ENCODE measurements at regions not wholly inside any gene's neighbourhood (a gene's known extent, or its start where the extent isn't known, plus 50 kb on each side); places are given as distances from the start of the nearest gene placed in this dataset.

GRCh38 chr15:70260580-70260979 lies 162.9 kb upstream of the TLE3 start:
- peaks cover 49% of the 10 kb centered on the region for H3K27me3 Mint-ChIP-seq (ENCODE audit: insufficient read depth)
- TF ChIP-seq CTCF (IDR thresholded peaks at IDR 0.05): no peak
- H3K4me3 Mint-ChIP-seq: no peak overlapping the region
- no peaks in the 10 kb centered on the region for H3K4me1 Mint-ChIP-seq (ENCODE audit: low read depth)
- no peak overlapping the region for H3K27ac Mint-ChIP-seq
- H3K9me3 Mint-ChIP-seq: no peaks in the 10 kb centered on the region
- DNase-seq: no peak
- no peaks in the 10 kb centered on the region for H3K36me3 Mint-ChIP-seq (ENCODE audit: low read depth)

- peaks cover 51% of the 10 kb centered on the region for H3K27me3 Mint-ChIP-seq (ENCODE audit: insufficient read depth)
- no peak for DNase-seq
- H3K4me1 Mint-ChIP-seq (ENCODE audit: low read depth): no peaks in the 10 kb centered on the region
- H3K9me3 Mint-ChIP-seq: no peaks in the 10 kb centered on the region
- H3K4me3 Mint-ChIP-seq: no peak overlapping the region
- TF ChIP-seq CTCF (IDR thresholded peaks at IDR 0.05): peak; percentile 32
- H3K36me3 Mint-ChIP-seq (ENCODE audit: low read depth): no peaks in the 10 kb centered on the region
- no peak overlapping the region for H3K27ac Mint-ChIP-seq
Measured at GRCh38 chr15:70259640-70260508, 162.2 kb upstream of the TLE3 start.

- H3K27me3 Mint-ChIP-seq (ENCODE audit: insufficient read depth): peaks cover 48% of the 10 kb centered on the region
- DNase-seq: peak; percentile 50
- no peaks in the 10 kb centered on the region for H3K36me3 Mint-ChIP-seq (ENCODE audit: low read depth)
- H3K4me1 Mint-ChIP-seq (ENCODE audit: low read depth): no peaks in the 10 kb centered on the region
- no peak overlapping the region for H3K4me3 Mint-ChIP-seq
- no peak for TF ChIP-seq CTCF (IDR thresholded peaks at IDR 0.05)
- H3K9me3 Mint-ChIP-seq: no peaks in the 10 kb centered on the region
- H3K27ac Mint-ChIP-seq: no peak overlapping the region
Measured at GRCh38 chr15:70259028-70259424, 161.3 kb upstream of the TLE3 start.

GRCh38 chr15:70258369-70259027 lies 160.8 kb upstream of the TLE3 start:
- TF ChIP-seq CTCF (IDR thresholded peaks at IDR 0.05): no peak
- no peaks in the 10 kb centered on the region for H3K36me3 Mint-ChIP-seq (ENCODE audit: low read depth)
- H3K27ac Mint-ChIP-seq: no peak overlapping the region
- no peak for DNase-seq
- H3K4me1 Mint-ChIP-seq (ENCODE audit: low read depth): no peaks in the 10 kb centered on the region
- H3K4me3 Mint-ChIP-seq: no peak overlapping the region
- peaks cover 53% of the 10 kb centered on the region for H3K27me3 Mint-ChIP-seq (ENCODE audit: insufficient read depth)
- H3K9me3 Mint-ChIP-seq: no peaks in the 10 kb centered on the region

- Mint-ChIP-seq H3K27me3 (ENCODE audit: insufficient read depth) (peaks cover 55% of the 10 kb centered on the region), H3K4me3 (no peak overlapping the region), H3K36me3 (ENCODE audit: low read depth) (no peaks in the 10 kb centered on the region), H3K27ac (no peak overlapping the region), H3K9me3 (no peaks in the 10 kb centered on the region), H3K4me1 (ENCODE audit: low read depth) (no peaks in the 10 kb centered on the region)
- TF ChIP-seq CTCF (IDR thresholded peaks at IDR 0.05): no peak
- no peak for DNase-seq
Measured at GRCh38 chr15:70257573-70258248, 160.0 kb upstream of the TLE3 start.
